Smooth muscle cell (in vitro differentiated cells): ENCODE measurements at regions not wholly inside any gene's neighbourhood (a gene's known extent, or its start where the extent isn't known, plus 50 kb on each side); places are given as distances from the start of the nearest gene placed in this dataset.

Experiments used
- DNase-seq: peaks from one replicate; lab custom pipeline; 2025; ENCODE audit not compliant: unreplicated experiment; lab: John Stamatoyannopoulos, UW
- H2AFZ ChIP-seq: fragments of 200-600 bp; sonication (generic); 2 replicates; pipeline ENCODE4 v1.6.0; 2016; ENCODE audit warnings: antibody characterized with exemption, low read depth, mild to moderate bottlenecking
- H3F3A ChIP-seq: fragments of 200-600 bp; sonication (generic); 2 replicates; pipeline ENCODE4 v1.6.0; 2017; ENCODE audit warnings: antibody characterized with exemption, low read depth
- H3K27ac ChIP-seq: fragments of 200-600 bp; sonication (generic); 2 replicates; pipeline ENCODE4 v1.5.1; 2016; ENCODE audit warnings: low read depth, mild to moderate bottlenecking
- H3K27me3 ChIP-seq: fragments of 200-600 bp; sonication (generic); 2 replicates; pipeline ENCODE4 v1.6.1; 2016; ENCODE audit warnings: low read depth, mild to moderate bottlenecking
- H3K36me3 ChIP-seq: fragments of 200-600 bp; sonication (generic); 2 replicates; pipeline ENCODE4 v1.5.1; 2016; ENCODE audit warnings: low read depth
- H3K4me1 ChIP-seq: fragments of 200-600 bp; sonication (generic); 2 replicates; pipeline ENCODE4 v1.5.1; 2016; ENCODE audit warnings: low read depth
- H3K4me2 ChIP-seq: fragments of 200-600 bp; sonication (generic); 2 replicates; pipeline ENCODE4 v1.6.0; 2016; ENCODE audit warnings: mild to moderate bottlenecking
- H3K4me3 ChIP-seq: fragments of 200-600 bp; sonication (generic); 2 replicates; pipeline ENCODE4 v1.5.1; 2016; ENCODE audit warnings: mild to moderate bottlenecking
- H3K79me2 ChIP-seq: fragments of 200-600 bp; sonication (generic); 2 replicates; pipeline ENCODE4 v1.6.0; 2016; ENCODE audit warnings: low read depth, mild to moderate bottlenecking
- H3K9ac ChIP-seq: fragments of 200-600 bp; sonication (generic); 2 replicates; pipeline ENCODE4 v1.6.0; 2016; ENCODE audit warnings: low read depth
- H3K9me3 ChIP-seq: fragments of 200-600 bp; sonication (generic); replicated peaks from 2 replicates; pipeline ENCODE4 v1.5.1; 2016; ENCODE audit warnings: low read depth
- H4K20me1 ChIP-seq: fragments of 200-600 bp; sonication (generic); 2 replicates; pipeline ENCODE4 v1.6.0; 2016; ENCODE audit warnings: low read depth
- WGBS: methylation state at CpG from one replicate; pipeline ENCODE4 v1.1.7; 2016; ENCODE audit warnings: low lambda C conversion rate; 5-methylcytosine and 5-hydroxymethylcytosine counted together
- TF ChIP-seq, protein P1 (sequence below): fragments of 200-600 bp; sonication (generic); IDR thresholded peaks from 2 replicates; pipeline ENCODE4 v1.5.1; 2017; ENCODE audit warnings: borderline replicate concordance, mild to moderate bottlenecking, antibody characterized with exemption; ENCODE audit not compliant: insufficient read depth, poor library complexity, severe bottlenecking

DNA sequence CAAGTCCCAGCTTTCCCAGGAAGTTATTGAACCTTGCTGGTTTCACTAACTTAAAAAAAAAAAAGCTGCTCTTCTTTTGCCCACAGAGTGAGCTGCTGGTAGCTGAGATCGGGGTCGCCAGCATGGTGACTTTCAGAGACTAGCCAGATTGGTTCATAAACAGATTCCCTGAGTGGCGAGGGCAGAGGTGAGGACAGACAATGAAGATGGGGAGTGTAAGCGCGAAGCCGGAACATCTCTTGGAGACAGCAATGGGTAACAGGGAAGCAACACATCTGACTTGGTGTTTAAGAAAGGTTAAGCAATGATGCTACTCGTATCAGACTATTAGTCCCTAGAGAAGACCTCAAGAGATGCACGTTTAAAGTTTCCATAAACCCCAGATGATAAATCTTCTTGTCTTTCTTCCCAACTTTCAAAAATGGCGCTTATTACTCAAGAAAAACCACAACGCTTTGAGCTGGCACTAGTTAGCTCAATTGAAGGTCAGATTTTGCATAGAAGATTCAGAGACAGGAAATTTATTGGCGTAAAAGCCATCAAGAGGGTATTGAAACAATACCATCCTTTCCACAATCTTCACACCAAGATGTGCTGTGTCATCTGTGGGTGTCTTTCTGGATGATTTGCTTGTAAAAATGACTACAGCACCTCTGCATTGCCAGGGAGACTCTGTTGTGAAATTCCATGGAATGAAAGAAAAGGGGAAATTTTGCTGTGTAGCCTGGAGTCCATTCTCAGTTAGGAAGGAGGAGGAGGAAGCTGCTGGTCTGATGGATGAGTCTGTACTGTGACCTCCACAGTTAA, 193.1 kb upstream of the CXCR4 start:
- TF ChIP-seq, protein P1, sequence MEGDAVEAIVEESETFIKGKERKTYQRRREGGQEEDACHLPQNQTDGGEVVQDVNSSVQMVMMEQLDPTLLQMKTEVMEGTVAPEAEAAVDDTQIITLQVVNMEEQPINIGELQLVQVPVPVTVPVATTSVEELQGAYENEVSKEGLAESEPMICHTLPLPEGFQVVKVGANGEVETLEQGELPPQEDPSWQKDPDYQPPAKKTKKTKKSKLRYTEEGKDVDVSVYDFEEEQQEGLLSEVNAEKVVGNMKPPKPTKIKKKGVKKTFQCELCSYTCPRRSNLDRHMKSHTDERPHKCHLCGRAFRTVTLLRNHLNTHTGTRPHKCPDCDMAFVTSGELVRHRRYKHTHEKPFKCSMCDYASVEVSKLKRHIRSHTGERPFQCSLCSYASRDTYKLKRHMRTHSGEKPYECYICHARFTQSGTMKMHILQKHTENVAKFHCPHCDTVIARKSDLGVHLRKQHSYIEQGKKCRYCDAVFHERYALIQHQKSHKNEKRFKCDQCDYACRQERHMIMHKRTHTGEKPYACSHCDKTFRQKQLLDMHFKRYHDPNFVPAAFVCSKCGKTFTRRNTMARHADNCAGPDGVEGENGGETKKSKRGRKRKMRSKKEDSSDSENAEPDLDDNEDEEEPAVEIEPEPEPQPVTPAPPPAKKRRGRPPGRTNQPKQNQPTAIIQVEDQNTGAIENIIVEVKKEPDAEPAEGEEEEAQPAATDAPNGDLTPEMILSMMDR: no peak
- no peaks in the 10 kb centered on the region for H3F3A ChIP-seq
- 88% methylated on average over 11 of the region's 11 CpGs for WGBS

GRCh38 chr2:136310005-136310495, 192.1 kb upstream of the CXCR4 start:
- no peaks in the 10 kb centered on the region for H3K79me2 ChIP-seq
- 77% methylated on average over 10 of the region's 10 CpGs for WGBS
- no peak overlapping the region for H3K4me2 ChIP-seq
- no peak overlapping the region for H3K27ac ChIP-seq
- no peaks in the 10 kb centered on the region for H3K36me3 ChIP-seq
- H3K9ac ChIP-seq: no peak overlapping the region
- H3K4me3 ChIP-seq: no peak overlapping the region
- H4K20me1 ChIP-seq: no peaks in the 10 kb centered on the region
- no peak overlapping the region for H2AFZ ChIP-seq
- no peak for DNase-seq
- H3K9me3 ChIP-seq: no peaks in the 10 kb centered on the region
- H3K27me3 ChIP-seq: no peaks in the 10 kb centered on the region
- H3K4me1 ChIP-seq: no peaks in the 10 kb centered on the region
- TF ChIP-seq, protein P1: no peak
- H3F3A ChIP-seq: no peaks in the 10 kb centered on the region

More for the DNA sequence above, 193.1 kb upstream of the CXCR4 start:
- Histone ChIP-seq H3K4me3 (no peak overlapping the region), H3K27me3 (no peaks in the 10 kb centered on the region), H3K4me2 (no peak overlapping the region), H3K4me1 (no peaks in the 10 kb centered on the region), H3K9ac (no peak overlapping the region), H4K20me1 (no peaks in the 10 kb centered on the region), H2AFZ (peak overlapping the region; percentile 37), H3K27ac (no peak overlapping the region), H3K36me3 (no peaks in the 10 kb centered on the region), H3K79me2 (no peaks in the 10 kb centered on the region), H3K9me3 (no peaks in the 10 kb centered on the region)
- DNase-seq: no peak

DNA sequence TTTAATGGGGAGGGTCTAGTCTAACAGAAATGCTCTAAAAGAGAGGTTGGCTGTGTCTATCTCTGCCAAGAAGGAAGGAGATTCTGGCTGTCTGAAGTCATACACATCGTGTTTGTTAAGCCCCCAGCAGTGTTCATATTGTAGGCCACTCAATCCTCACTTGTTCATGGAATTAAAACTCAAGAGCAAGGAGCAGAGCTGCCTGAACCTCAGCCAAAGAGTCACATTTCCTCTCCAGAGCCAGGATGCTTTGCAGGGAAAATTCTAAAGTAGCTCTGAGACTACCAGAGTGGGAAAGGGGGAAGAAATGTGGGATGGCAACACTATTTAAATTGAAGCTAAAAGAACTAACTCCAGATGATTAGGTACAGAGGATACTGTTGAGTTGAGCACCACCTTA, 190.7 kb upstream of the CXCR4 start:
- H4K20me1 ChIP-seq: no peaks in the 10 kb centered on the region
- no peaks in the 10 kb centered on the region for H3K27me3 ChIP-seq
- H3F3A ChIP-seq: no peaks in the 10 kb centered on the region
- no peak overlapping the region for H3K9ac ChIP-seq
- H3K27ac ChIP-seq: no peak overlapping the region
- no peaks in the 10 kb centered on the region for H3K9me3 ChIP-seq
- no peak overlapping the region for H3K4me2 ChIP-seq
- H3K36me3 ChIP-seq: no peaks in the 10 kb centered on the region
- H2AFZ ChIP-seq: no peak overlapping the region
- no peaks in the 10 kb centered on the region for H3K79me2 ChIP-seq
- WGBS: 52% methylated on average over 1 of the region's 1 CpG
- DNase-seq: no peak
- TF ChIP-seq, protein P1: no peak
- H3K4me3 ChIP-seq: no peak overlapping the region
- H3K4me1 ChIP-seq: no peaks in the 10 kb centered on the region

DNA sequence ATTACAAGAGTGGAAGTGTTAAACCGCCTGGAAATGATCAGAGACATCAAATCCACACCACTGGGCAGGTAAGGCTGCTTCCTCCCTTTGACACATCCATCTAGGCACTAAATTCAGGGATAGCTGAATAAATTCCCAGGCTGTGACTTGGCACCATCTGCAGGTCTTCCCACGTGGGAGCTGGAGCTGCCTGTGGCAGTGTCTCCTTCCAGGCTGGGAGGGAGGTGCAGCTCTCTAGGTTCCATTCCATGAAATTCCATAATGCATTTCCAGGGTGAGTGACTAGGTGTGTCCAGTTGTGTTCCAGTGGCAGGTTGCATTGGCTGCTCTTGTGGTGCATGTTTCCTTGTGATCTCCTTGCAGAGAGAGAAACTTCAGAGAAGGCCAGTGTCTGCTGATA, 188.9 kb upstream of the CXCR4 start:
- Histone ChIP-seq H3K9ac (no peak overlapping the region), H3K9me3 (no peaks in the 10 kb centered on the region), H3K4me2 (no peak overlapping the region), H3K79me2 (no peaks in the 10 kb centered on the region), H3K27me3 (no peaks in the 10 kb centered on the region), H3K27ac (no peak overlapping the region), H3F3A (no peaks in the 10 kb centered on the region), H3K4me1 (no peaks in the 10 kb centered on the region), H4K20me1 (no peaks in the 10 kb centered on the region), H2AFZ (no peak overlapping the region), H3K4me3 (no peak overlapping the region), H3K36me3 (no peaks in the 10 kb centered on the region)
- DNase-seq: no peak
- WGBS: 71% methylated on average over 2 of the region's 2 CpGs
- TF ChIP-seq, protein P1: no peak
